Fibroblast of villous mesenchyme (primary cell): ENCODE measurements at regions not wholly inside any gene's neighbourhood (a gene's known extent, or its start where the extent isn't known, plus 50 kb on each side); places are given as distances from the start of the nearest gene placed in this dataset.
"Not testable (repeated sequence)": the region's sequence is repeated elsewhere in the genome, so short reads cannot be mapped to it uniquely, and the experiment has no call there.

Experiments
- DNase-seq: peaks from one replicate; pipeline ENCODE4 v3.0.0-alpha.2; 2010; ENCODE audit warnings: low read depth
- H3K4me3 ChIP-seq: 2 replicates; pipeline ENCODE4 v1.5.1; 2011; ENCODE audit warnings: low read depth, mild to moderate bottlenecking, low read length
- TF ChIP-seq, protein P1 (sequence below): IDR thresholded peaks from 2 replicates; pipeline ENCODE4 v1.5.1; 2012; ENCODE audit warnings: low read depth, mild to moderate bottlenecking, low read length; ENCODE audit not compliant: insufficient read depth

DNA sequence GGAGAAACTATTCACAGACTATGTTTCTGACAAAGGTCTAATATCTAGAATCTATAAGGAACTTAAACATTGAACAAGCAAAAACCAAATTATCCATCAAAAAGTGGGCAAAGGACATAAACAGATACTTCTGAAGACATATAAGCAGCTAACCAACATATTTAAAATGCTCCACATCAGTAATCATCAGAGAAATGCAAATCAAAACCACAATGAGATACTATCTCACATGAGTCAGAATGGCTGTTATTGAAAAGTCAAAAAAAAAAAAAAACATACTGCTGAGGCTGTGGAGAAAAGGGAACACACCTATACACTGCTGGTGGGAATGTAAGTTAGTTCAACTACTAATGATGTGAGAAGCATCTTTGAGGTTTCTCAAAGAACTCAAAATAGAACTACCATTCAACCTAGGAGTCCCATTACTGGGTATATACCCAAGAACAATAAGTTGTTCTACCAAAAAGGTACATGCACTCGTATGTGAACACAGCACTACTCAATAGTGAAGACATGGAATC is 220.4 kb upstream of the TFPI start:
- DNase-seq: peak; percentile 55
- no peak overlapping the region for H3K4me3 ChIP-seq
- TF ChIP-seq, protein P1, sequence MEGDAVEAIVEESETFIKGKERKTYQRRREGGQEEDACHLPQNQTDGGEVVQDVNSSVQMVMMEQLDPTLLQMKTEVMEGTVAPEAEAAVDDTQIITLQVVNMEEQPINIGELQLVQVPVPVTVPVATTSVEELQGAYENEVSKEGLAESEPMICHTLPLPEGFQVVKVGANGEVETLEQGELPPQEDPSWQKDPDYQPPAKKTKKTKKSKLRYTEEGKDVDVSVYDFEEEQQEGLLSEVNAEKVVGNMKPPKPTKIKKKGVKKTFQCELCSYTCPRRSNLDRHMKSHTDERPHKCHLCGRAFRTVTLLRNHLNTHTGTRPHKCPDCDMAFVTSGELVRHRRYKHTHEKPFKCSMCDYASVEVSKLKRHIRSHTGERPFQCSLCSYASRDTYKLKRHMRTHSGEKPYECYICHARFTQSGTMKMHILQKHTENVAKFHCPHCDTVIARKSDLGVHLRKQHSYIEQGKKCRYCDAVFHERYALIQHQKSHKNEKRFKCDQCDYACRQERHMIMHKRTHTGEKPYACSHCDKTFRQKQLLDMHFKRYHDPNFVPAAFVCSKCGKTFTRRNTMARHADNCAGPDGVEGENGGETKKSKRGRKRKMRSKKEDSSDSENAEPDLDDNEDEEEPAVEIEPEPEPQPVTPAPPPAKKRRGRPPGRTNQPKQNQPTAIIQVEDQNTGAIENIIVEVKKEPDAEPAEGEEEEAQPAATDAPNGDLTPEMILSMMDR: no peak

DNA sequence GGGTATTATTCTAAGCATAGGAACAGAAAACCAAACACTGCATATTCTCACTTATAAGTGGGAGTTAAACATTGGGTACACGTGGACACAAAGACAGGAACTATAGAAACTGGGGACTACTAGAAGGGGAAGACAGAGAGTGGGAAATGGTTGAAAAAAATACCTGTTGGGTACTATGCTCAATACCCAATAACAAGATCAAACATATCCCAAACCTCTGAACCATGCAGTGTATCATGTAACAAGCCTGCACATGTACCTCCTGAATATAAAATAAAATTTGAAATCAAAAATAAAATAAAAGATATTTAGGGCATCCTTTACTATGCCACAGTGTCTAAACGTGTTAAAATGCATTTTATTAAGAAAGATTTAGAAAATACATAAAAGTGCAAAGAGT is 221.0 kb upstream of the TFPI start:
- TF ChIP-seq, protein P1: no peak
- H3K4me3 ChIP-seq: no peak overlapping the region
- DNase-seq: no peak

DNA sequence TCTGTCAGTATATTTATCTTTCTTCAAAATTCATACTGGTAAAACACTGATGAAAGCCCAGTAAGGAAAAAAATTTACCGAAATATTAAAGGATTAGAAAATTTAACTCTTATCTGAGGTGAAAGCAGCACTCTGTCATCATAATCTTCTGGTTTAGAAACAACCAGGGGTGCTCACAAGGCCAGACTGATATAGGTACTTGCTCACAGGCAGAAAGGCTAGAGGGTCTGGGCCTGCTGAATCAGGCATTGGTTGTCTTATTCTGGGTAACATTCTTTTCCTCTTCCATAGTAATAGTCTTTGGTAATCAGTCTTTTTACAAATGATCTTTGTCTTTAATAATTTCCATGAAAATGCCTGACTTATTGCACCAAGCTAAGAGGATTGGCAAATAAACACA is 221.4 kb upstream of the TFPI start:
- no peak overlapping the region for H3K4me3 ChIP-seq
- TF ChIP-seq, protein P1: no peak
- DNase-seq: no peak

DNA sequence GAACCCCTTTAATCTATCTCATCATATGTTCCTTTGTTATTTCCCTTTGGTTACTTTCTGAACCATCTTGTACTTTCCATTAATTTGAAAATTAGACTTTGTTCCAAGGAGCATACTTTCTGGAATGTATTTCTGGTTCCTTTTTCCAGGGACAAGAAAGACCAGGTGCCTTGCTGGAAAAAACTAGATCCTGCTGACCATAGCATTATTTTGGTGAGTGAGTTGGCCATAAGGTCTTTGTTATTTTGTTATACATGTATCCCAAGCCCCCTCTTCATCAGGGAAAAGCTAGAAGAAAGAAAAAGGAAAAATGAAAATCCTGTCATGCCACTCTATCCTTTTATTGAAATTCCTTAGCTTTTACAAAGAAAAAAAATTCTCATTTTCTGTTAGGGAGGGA is 228.1 kb upstream of the TFPI start:
- no peak for DNase-seq
- TF ChIP-seq, protein P1: no peak

DNA sequence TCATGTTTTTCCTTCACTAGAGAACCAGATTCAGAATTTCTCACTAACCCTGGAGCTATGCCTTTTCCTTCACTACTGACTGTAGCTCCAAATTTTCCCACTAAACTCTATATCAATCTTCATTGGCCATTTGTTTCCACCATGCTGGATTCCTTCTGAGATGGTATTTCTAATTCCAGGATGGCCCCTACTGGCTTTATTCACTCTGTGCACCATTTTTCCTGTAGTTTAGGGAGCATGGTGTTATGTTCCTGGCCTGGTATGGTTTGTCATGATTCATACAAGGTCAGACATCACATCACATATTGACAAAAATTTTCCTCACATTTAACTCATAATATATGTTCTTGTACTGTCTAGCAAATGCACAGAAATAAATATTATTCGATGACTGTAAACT is 229.2 kb upstream of the TFPI start:
- no peak for DNase-seq
- H3K4me3 ChIP-seq: no peak overlapping the region
- TF ChIP-seq, protein P1: no peak

More for the DNA sequence above, 228.1 kb upstream of the TFPI start:
- H3K4me3 ChIP-seq: no peak overlapping the region

DNA sequence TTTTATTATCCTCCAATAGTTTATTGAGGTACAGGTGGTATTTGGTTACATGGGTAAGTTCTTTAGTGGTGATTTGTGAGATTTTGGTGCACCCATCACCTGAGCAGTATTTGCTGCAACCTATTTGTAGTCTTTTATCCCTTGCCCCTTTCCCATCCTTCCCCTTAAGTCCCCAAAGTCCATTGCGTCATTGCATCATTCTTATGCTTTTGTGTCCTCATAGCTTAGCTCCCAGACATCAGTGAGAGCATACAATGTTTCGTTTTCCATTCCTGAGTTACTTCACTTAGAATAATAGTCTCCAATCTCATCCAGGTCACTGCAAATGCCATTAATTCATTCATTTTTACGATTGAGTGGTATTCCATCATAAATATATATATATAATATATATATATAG is 229.9 kb upstream of the TFPI start:
- H3K4me3 ChIP-seq, DNase-seq: not testable (repeated sequence)

DNA sequence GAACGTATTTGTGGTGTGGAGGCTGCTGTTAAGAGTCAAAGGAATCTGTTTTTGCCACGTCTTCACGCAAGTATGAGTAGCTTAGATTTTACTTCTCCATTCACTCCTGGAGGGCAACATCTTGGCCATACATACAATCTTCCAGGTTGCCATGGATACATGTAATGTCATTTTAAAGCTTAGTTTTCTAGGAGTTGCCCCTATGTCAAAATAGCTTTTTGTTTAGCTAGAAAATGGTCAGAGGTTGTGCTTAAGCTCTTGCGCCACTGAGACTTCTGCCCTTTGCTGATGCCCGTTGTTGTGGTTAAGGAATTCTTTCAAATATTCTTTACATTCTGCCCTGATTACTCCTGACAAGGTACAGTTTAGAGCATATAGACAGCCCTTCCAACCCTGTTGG is 245.4 kb upstream of the TFPI start:
- DNase-seq: no peak
- H3K4me3 ChIP-seq: no peak overlapping the region
- TF ChIP-seq, protein P1: no peak
